Retina (tissue), 1 donor: ENCODE measurements at regions not wholly inside any gene's neighbourhood (a gene's known extent, or its start where the extent isn't known, plus 50 kb on each side); places are given as distances from the start of the nearest gene placed in this dataset.
"Not testable (repeated sequence)": the region's sequence is repeated elsewhere in the genome, so short reads cannot be mapped to it uniquely, and the experiment has no call there.

ENCODE experiments used
- DNase-seq: peaks from one replicate; pipeline ENCODE4 v3.0.0-alpha.2; 2016

GRCh38 chr9:18036422-18037187 is 437.3 kb upstream of the ADAMTSL1 start:
- DNase-seq: no peak

GRCh38 chr9:18037981-18038380 is 436.0 kb upstream of the ADAMTSL1 start:
- no peak for DNase-seq

- DNase-seq: no peak
These were observed 433.6 kb upstream of the ADAMTSL1 start for GRCh38 chr9:18040327-18040726.

GRCh38 chr9:18043978-18044377 is 430.0 kb upstream of the ADAMTSL1 start:
- no peak for DNase-seq

GRCh38 chr9:18045326-18045725 is 428.6 kb upstream of the ADAMTSL1 start:
- no peak for DNase-seq

- no peak for DNase-seq
These were observed 427.9 kb upstream of the ADAMTSL1 start for GRCh38 chr9:18046068-18046467.

- DNase-seq: no peak
These were observed 422.3 kb upstream of the ADAMTSL1 start for GRCh38 chr9:18051638-18052037.

GRCh38 chr9:18052060-18052459 is 421.9 kb upstream of the ADAMTSL1 start:
- no peak for DNase-seq

GRCh38 chr9:18056269-18056992 is 417.5 kb upstream of the ADAMTSL1 start:
- DNase-seq: no peak

- DNase-seq: no peak
These were observed 417.0 kb upstream of the ADAMTSL1 start for GRCh38 chr9:18056993-18057369.

- no peak for DNase-seq
These were observed 415.1 kb upstream of the ADAMTSL1 start for GRCh38 chr9:18058564-18059442.

- no peak for DNase-seq
These were observed 414.5 kb upstream of the ADAMTSL1 start for GRCh38 chr9:18059447-18059846.

GRCh38 chr9:18060269-18060934 is 413.6 kb upstream of the ADAMTSL1 start:
- DNase-seq: no peak

- DNase-seq: no peak
These were observed 412.6 kb upstream of the ADAMTSL1 start for GRCh38 chr9:18061332-18061731.

GRCh38 chr9:18061856-18062255 is 412.1 kb upstream of the ADAMTSL1 start:
- no peak for DNase-seq

- DNase-seq: no peak
These were observed 410.0 kb upstream of the ADAMTSL1 start for GRCh38 chr9:18063856-18064390.

GRCh38 chr9:18066608-18067007 is 407.3 kb upstream of the ADAMTSL1 start:
- DNase-seq: not testable (repeated sequence)

GRCh38 chr9:18067548-18068120 is 406.3 kb upstream of the ADAMTSL1 start:
- DNase-seq: no peak

GRCh38 chr9:18068900-18069299 is 405.1 kb upstream of the ADAMTSL1 start:
- no peak for DNase-seq

- DNase-seq: no peak
These were observed 402.3 kb upstream of the ADAMTSL1 start for GRCh38 chr9:18071651-18072060.

GRCh38 chr9:18073002-18073401 is 401.0 kb upstream of the ADAMTSL1 start:
- no peak for DNase-seq

GRCh38 chr9:18074041-18074440 is 399.9 kb upstream of the ADAMTSL1 start:
- no peak for DNase-seq
